Right atrium auricular region (tissue), 2 donors: ENCODE measurements at regions not wholly inside any gene's neighbourhood (a gene's known extent, or its start where the extent isn't known, plus 50 kb on each side); places are given as distances from the start of the nearest gene placed in this dataset.
"Not testable (repeated sequence)": the region's sequence is repeated elsewhere in the genome, so short reads cannot be mapped to it uniquely, and the experiment has no call there.

Source experiments
- DNase-seq: peaks from one replicate; pipeline ENCODE4 v3.0.0-alpha.2; 2019; ENCODE audit warnings: low spot score
- H3K27ac ChIP-seq, 2 donors: fragments of 200-600 bp; sonication (generic); 1 replicate in 1 of 2; 2 replicates in 1 of 2; pipeline ENCODE4 v1.5.1; 2016 to 2019
- H3K27me3 ChIP-seq, 2 donors: fragments of 200-600 bp; sonication (generic); one replicate each; pipeline versions ENCODE4 v1.5.1 to v1.6.0; 2017 to 2019
- H3K36me3 ChIP-seq: fragments of 200-600 bp; sonication (generic); one replicate; pipeline ENCODE4 v1.5.1; 2016
- H3K4me1 ChIP-seq, 2 donors: fragments of 200-600 bp; sonication (generic); one replicate each; pipeline versions ENCODE4 v1.5.1 to v1.6.0; 2017 to 2019
- H3K4me3 ChIP-seq, 2 donors: fragments of 200-600 bp; sonication (generic); 1 replicate in 1 of 2; 2 replicates in 1 of 2; pipeline ENCODE4 v1.5.1; 2017 to 2019; ENCODE audit warnings: mild to moderate bottlenecking in 1 of 2, moderate library complexity in 1 of 2
- H3K9me3 ChIP-seq, 2 donors: fragments of 200-600 bp; sonication (generic); one replicate each; pipeline ENCODE4 v1.5.1; 2019
- CTCF ChIP-seq, 2 donors: fragments of 200-600 bp; sonication (generic); IDR thresholded peaks; one replicate each; pipeline ENCODE4 v1.5.1; 2019; ENCODE audit warnings: antibody characterized with exemption in 2 of 2

- Histone ChIP-seq H3K9me3 (peaks cover 0 to 15% of the 10 kb centered on the region in 2 donors), H3K27ac (no peak overlapping the region), H3K4me1 (no peaks in the 10 kb centered on the region), H3K4me3 (no peak overlapping the region), H3K27me3 (no peaks in the 10 kb centered on the region), H3K36me3 (no peaks in the 10 kb centered on the region)
- no peak for TF ChIP-seq CTCF (IDR thresholded peaks at IDR 0.05)
- DNase-seq = no peak
These were observed 1379.2 kb upstream of the DEFB115 start for GRCh38 chr20:29878281-29878741.

GRCh38 chr20:29878777-29879442 is 1378.6 kb upstream of the DEFB115 start:
- Histone ChIP-seq H3K27ac (no peak overlapping the region), H3K9me3 (peaks cover 0 to 15% of the 10 kb centered on the region in 2 donors), H3K27me3 (no peaks in the 10 kb centered on the region), H3K4me3 (no peak overlapping the region), H3K36me3 (no peaks in the 10 kb centered on the region), H3K4me1 (no peaks in the 10 kb centered on the region)
- no peak for TF ChIP-seq CTCF (IDR thresholded peaks at IDR 0.05)
- peak; percentile 56 for DNase-seq

GRCh38 chr20:29881107-29881506 is 1376.4 kb upstream of the DEFB115 start:
- not testable (repeated sequence) for H3K27ac ChIP-seq, H3K36me3 ChIP-seq, H3K4me3 ChIP-seq, H3K27me3 ChIP-seq, DNase-seq, H3K4me1 ChIP-seq
- H3K9me3 ChIP-seq = peaks cover 0 to 15% of the 10 kb centered on the region in 2 donors

- H3K9me3 ChIP-seq = peaks cover 0 to 17% of the 10 kb centered on the region in 2 donors
- not testable (repeated sequence) for H3K4me3 ChIP-seq, H3K27me3 ChIP-seq, H3K36me3 ChIP-seq, H3K4me1 ChIP-seq, DNase-seq, H3K27ac ChIP-seq
These were observed 1373.8 kb upstream of the DEFB115 start for GRCh38 chr20:29883514-29884219.

- H3K27ac ChIP-seq, DNase-seq, H3K4me3 ChIP-seq, H3K4me1 ChIP-seq, H3K27me3 ChIP-seq, H3K36me3 ChIP-seq: not testable (repeated sequence)
- H3K9me3 ChIP-seq = peaks cover 0 to 10% of the 10 kb centered on the region in 2 donors
These were observed 1373.1 kb upstream of the DEFB115 start for GRCh38 chr20:29884322-29884721.

GRCh38 chr20:29885282-29886185 is 1371.9 kb upstream of the DEFB115 start:
- H3K27me3 ChIP-seq, DNase-seq, H3K36me3 ChIP-seq, H3K4me3 ChIP-seq, H3K27ac ChIP-seq, H3K9me3 ChIP-seq, H3K4me1 ChIP-seq: not testable (repeated sequence)

- not testable (repeated sequence) for DNase-seq, H3K27me3 ChIP-seq, H3K4me3 ChIP-seq, H3K4me1 ChIP-seq, H3K27ac ChIP-seq, H3K36me3 ChIP-seq
- H3K9me3 ChIP-seq = peaks cover 0 to 16% of the 10 kb centered on the region in 2 donors
These were observed 1365.9 kb upstream of the DEFB115 start for GRCh38 chr20:29891555-29891954.
